ENCODE measurements at regions not wholly inside any gene's neighbourhood (a gene's known extent, or its start where the extent isn't known, plus 50 kb on each side); places are given as distances from the start of the nearest gene placed in this dataset.
"Not testable (repeated sequence)": the region's sequence is repeated elsewhere in the genome, so short reads cannot be mapped to it uniquely, and the experiment has no call there.

DNA sequence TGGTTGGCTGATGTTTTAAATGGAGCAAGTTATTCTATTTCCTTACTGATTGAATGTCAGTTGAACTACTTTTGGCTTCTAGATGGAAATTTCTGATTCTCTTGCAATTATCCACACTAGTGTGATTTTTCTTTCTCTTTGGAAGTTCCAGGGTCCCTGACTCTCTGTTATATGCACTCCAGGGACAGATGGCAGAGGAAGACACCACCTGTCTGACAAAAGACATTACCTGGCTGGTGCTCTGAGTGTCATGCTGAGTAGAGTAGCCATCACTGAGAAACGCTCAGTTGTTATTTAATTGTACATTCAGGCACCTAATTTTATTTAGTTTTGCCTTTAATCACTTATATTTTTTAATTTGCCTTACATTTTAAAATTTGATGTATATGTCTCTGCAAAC is 105.4 kb upstream of the TLL1 start:
- DNase-seq: no peak

DNA sequence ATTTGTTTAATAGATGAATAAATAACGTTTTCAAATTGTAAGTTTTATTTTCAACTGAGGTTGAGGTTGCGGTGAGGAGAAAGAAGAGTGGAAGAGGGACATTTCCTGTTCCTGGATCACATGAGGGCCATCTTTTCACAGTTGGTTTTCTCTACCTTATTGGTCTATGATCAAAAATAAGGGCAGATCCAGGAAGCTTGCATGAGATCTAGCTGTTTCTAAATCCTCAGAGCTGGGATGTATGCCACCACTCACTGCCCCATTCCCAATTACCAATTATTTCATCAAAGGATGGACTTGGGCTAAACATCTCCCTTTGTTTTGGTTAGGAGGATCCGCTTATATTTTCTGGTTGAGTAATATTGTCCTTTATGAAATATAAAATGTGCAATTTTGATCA is 104.8 kb upstream of the TLL1 start:
- DNase-seq: no peak

DNA sequence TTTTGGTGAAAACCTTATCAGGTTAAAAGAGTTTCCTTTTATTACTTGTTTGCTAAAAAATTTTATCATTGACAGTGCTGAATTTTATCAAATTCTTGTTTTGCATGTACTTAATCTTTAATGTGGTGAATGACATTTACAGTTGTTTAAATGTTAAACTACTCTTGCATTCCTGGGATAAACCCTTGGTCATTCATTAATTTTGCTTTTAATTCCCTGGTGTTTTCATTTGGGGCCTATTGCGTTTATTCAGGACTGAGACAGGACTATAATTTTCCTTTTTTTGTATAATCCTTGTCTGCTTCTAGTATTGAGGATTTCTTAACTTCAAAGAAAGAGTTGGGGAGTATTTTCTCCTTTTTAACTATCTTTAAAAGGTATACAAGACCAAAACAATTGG is 98.7 kb upstream of the TLL1 start:
- no peak for DNase-seq

DNA sequence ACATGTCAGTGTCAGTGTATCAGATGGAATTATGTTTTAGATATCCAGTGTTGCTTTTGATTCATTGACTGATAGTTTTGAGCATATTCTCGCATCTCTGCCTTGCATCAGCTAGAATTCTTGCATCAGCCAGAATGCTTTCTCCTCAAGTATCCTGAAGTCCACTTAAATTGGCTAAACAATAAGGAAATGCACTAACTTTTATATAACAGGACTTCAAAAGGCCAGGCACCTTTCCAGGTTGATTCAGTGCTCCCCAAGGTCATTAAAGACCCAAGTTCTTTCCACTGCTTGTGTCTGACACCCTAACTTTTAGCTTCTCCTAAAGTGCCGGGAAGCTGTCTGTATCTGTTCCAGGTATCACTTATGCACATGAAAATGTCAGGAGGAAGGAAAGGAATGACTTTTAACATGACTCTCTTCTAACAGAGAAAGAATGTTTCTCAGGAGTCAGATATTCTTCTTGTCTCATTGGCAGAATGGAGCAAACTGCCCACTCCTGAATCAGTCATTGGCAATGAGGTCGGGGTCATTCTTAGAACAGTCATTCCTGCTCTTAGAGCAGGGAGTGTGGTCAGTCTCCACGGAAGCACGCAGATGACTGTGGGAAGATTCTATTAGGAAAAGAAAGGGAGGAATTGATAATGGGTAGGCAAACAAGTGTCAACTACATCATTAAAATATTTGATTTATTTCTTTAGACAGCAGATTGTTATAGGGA is 92.9 kb upstream of the TLL1 start:
- DNase-seq: no peak

DNA sequence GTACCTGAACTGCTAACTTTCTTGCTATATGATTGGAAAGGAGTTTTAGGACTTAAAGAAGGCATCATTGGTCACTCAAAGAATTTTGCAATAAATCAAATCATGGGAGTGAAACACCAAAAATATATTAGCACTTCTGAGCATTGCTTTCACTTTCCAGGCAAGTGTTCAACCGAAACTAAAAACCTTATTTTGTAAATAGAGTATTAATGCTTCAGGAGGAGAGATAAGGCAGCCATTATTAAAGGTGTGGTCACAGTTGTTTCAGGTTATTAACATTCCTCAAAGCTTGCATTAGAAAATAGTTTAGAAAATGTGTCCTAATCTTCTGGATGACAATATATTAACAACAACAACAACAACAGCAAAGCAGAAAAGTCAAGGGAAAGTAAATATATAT is 92.3 kb upstream of the TLL1 start:
- DNase-seq: no peak

DNA sequence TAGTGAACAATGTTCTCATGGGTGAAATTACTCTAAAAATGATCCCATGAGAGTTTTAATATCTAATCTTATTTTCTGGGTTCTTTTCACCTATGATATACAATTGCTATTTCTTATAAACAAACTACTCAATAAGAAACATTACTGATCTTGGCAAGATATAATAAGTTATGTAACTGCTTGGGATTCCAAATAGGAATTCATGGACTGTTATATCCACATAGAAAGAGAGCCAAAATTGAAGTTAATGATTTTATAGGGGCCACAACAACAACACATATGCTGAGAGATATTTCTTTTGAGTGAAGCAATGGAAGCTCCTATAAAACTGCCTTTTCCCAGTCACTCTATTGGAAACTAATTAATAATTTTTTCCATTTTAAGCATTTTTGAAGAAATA is 90.4 kb upstream of the TLL1 start:
- no peak for DNase-seq

DNA sequence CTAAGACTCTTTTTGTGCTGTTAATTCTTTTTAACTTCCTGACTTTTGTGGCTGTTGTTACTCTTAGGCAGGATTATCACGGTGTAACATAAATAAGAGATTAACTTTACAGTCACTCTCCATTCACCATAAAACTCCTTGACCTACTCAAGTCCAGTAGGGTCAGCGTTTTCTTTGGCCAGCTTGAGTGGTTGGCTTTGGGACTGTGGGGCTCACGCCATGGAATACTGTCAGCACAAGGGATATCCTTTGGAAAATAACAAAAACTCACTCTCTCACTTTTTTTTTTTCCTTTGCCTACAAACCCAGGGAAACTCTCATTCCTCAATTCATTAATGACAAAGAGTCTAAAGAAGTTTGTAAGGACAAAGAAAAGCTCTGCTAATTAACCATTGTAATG is 89.4 kb upstream of the TLL1 start:
- DNase-seq: no peak

DNA sequence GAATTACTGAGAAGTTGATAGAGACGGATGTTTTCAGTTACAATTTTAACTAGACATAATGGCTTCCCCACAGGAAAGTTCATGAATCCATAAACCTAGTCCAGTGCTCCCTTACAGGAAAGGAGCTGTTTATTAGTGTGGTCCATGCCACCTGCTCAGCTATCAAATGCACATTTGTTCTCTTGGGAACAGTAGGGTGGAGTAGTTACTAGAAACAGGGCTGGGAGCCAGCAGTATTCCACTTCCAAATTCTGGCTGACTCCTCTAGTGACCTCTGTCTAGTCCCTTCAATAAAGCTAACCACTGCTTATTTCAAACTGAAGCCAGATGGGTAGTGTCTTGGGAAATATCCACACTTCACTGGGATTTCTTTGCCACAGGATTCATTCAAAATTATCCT is 88.4 kb upstream of the TLL1 start:
- no peak for DNase-seq

DNA sequence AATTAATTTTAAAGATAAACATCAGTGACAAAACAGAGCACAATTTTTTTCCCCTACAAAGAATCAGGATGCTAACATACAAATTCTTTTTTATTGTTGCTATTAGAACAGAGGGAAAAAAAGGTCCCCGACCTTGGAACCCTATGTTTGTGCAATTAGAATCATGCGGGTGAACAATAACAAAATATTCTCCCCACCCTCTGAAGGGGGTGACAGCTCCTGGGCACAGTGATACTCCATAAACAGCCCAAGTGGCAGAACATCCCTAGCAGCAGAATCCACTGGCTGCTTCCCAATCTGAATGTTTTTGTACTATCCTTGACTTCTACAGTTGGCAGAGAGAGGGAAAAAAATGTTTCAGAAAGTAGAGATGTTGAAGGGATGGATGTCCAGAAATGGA is 87.7 kb upstream of the TLL1 start:
- no peak for DNase-seq

DNA sequence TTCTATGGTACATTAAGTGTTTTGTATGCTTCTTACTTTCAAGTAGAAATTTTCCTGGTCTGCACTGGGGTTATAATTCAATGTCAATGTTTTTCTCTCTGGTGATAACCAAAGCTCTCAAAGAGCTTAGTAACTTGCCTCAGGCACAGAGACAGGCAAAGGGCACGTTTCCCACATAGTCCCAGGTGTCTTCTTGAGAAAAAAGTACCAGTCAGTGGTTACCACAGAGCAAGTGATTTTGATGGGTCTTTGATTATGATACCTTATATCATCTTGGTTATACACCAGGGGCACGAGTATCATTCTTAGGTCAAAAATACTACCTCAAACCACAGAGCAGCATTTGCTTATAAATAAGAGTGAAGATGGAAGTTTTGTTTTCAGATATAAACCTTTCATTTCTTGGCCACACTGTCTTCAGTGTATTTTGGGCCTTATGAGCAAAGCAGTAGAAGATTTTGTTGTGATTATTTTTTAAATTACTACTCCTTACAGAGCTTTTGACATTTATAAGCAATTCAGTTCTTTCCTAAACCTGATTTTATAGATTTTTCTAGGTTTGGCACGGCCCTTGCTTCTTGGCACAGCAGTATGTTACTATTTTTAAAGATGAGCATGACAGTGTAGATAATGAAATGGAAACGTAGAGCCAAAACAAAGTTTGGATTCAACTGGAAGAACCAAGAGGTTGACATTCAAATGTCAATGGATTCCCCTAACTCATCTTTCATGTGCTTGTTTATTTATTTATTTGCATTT is 85.3 kb upstream of the TLL1 start:
- DNase-seq: no peak

DNA sequence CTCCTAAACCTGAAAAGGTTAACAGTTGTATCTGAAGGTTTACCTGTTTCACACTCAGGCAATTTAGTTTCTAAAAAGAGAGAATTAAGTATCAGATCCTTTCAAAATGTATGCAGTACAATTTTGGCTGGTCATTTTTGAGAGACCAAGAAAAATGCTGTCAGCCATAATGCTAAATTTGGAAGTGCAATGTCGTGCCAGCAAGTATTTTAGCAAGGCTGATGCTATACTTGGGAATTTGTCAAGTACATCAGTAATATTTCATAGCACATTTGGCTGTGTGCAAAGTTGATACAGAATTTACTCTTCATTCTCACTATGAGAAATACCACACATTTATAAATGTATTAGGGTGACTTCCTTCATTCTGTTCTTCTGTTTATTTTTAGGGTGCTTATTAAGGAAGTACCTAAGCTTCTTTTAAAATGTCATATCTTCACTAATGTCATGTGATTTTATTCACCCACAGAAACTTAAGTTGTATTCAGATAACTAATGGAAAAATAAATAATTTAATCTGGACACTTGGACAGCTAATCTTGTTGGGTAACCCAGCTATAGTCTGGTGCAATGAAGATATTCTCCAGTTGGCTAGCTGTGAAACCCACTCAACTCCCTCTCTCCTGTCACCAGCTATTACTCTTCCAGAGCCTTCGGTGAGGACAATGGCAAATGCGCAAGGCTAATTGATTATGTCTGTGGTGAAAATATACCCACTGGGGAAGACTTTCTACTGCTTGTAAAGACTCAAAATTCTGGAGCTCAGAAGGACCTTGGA is 84.2 kb upstream of the TLL1 start:
- peak; percentile 58 for DNase-seq

DNA sequence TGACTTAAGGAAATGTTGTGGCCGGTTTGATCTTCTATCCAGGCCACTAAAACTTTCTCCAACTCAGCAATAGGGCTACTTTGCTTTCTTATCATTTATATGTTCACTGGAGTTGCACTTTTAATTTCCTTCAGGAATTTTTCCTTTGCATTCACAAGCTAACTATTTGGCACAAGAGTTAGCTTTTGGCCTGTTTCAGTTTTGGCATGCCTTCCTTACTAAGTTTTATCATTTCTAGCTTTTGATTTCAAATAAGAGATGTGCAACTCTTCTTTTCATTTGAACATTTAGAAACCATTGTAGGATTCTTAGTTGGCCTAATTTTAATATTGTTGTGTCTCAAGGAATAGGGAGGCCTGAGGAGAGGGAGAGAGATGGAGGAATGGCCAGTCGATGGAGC is 79.8 kb upstream of the TLL1 start:
- DNase-seq: peak; percentile 31

DNA sequence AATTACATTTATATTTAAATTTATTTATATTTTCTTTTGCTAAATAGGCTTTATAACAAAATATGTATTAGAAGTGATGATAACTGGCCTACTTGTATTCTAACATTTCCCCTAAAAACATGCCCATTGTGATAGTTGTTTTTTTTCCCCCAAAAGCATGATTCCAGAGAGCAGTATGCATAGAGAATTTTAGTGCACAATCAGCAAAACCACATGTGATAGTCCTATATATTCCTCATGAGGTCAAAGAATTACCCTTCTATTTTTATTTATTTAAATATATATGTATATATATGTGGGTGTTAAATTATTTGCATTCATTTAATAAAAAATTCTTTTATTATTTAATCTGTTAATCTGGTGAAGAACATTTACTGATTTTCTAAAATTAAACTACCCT is 78.2 kb upstream of the TLL1 start:
- no peak for DNase-seq

DNA sequence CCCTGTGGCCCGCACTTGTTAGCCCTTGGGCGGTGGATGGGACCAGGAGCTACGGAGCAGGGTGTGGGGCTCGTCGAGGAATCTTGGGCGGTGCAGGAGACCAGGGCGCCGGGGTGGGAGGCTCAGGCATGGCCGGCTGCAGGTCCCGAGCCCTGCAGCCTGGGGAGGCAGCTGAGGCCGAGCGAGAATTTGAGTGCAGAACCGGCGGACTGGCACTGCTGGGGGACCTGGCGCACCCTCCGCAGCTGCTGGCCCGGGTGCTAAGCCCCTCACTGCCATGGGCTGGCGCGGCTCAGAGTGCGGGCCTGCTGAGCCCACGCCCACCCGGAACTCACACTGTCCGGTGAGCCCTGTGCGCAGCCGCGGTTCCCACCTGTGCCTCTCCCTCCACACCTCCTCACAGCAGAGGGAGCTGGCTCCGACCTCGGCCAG is 73.6 kb upstream of the TLL1 start:
- DNase-seq: no peak

DNA sequence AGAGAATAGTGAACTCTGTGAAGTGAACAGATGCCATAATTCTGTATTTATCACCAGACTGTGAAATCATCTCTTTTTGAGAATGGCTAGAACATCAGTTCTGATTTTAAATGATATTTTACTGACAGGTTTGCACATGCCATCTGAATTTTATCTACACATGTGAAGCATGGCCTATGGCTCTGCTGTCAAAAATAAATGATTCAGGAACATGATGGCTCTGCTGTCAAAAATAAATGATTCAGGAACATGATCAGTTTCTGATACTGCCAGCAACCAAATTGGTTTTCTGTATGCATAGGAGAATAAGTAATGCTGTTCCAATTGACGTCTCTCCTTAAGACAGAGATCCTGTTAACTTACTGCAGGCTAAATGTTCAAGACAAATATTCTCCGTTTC is 70.6 kb upstream of the TLL1 start:
- no peak for DNase-seq

DNA sequence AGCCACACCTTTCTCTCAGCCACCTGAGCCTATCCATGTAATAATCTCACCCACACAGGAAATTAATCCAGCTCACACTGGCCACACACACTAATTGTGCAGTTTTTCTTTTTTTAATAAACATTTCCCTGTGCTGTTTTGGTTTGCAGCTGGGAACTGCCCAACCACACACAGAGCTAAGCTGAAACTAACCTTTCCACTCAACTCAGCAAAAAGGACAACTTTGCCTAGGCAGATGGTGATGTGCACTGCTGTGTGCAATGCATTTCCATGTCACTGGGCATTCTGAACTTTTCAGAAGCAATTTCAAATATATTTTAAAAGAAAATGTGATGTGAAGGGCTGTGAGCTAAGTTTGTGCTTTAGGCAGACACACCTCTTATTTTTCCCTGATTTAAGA is 70.0 kb upstream of the TLL1 start:
- no peak for DNase-seq

DNA sequence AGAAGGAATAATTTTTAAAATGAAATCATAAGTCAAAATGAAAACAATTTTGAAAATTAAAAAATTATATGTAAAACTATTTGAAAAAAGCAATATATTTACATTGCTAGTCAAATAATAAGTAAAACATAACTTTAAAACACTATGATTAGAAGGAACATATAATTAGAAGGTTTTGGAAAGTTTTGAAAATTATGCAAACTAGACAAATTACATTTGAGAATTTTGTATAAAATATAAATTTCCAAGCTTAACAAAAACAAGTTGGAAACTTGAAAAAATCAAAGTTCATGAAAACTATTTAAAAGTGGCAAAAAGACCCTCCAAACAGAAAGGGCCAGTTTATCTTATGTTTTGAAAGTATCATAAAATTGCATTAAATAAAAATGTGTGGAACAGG is 67.6 kb upstream of the TLL1 start:
- no peak for DNase-seq

DNA sequence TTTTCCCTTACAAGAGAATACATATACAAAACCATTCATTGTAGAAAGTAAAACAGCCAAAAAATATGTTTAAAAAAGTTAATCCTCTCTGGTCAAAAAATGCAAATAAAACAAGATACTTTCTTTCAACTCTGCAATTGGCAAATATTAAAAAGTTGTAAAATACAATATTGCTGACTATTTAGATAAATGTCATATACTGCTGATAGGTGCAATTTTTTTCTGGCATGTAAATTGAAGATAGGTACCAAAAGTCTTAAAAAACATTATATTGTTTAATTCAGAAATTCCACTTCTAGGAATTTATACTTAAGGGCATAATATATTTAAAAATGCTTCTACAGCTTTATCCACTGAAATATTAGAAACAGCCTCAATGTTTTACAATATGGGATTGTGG is 66.4 kb upstream of the TLL1 start:
- DNase-seq: no peak

DNA sequence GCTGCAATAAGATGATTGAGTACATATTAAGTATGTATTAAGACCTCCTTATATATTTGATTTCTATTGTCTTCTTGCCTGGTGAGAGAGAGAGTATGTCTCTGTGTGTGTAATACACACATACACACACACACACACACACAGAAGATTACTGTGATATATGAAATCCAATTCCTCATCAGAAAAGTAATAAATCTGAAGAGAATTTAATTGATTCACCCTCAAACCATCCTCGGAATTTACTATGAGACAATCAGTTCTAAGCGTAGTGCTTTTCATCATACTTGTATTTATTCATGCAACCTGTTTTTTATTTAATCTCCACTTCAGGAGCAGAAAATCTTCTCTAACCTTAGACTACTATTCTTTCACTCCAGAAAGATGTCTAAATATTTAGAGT is 62.3 kb upstream of the TLL1 start:
- DNase-seq: no peak

DNA sequence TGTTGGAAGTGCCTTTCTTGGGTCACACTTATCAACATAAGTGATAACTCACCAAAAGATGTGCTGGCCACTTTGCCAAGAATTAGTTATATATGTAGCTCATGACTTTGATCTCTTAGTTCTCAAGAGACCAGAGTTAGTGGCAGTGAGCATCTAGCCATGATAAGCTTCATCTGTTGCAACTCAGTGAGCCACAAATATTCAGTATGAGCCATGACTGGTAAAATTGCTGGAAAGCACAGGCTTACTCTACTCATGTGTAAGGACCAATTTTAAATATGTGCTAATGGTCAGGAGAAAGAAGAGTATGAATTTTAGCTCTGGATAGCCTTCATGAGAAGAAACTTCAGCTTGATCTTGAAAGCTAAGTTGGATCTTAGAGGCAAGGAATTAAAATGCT is 59.4 kb upstream of the TLL1 start:
- DNase-seq: no peak

DNA sequence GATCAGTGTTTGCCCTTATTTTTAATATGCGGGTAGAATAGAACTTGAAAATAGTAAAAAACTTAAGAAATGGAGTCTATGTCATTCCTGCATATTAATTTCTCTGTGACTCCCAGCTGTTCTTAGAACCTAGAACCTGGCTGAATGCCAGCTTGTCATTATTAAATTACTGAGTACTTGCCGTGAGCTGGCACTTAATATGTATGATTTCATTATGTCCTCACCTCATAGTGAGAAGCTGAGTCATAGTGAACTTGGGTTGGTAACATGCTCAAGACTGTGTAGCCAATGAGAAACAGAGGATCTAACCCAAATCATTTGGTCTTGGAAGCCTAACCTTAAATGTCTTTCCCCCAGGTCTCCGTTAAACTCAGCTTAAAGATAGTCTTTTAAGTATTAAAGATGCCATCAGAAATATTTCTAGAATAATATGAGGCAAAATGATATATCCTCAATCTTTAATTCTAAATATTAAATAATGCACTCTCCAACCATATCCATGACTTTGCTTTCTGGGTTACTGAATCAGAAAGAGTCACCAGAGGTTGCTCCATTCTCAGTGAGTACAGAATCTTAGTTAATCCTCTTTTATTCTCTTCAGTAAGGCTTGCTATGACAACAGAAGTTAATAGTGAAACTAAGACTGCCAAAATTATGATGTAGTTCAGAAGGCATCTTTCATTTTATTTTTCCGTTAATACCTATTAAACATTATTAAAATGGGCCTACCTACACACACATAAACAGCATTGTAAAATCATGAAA is 58.6 kb upstream of the TLL1 start:
- DNase-seq: no peak

DNA sequence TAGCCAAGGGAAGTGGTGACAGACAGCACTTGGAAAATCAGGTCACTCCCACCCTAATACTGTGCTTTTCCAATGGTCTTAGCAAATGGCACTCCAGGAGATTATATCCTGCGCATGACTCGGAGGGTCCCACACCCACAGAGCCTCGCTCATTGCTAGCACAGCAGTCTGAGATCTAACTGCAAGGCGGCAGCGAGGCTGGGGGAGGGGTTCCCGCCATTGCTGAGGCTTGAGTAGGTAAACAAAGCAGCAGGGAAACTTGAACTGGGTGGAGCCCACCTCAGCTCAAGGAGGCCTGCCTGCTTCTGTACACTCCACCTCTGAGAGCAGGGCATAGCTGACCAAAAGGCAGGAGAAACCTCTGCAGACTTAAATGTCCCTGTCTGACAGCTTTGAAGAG is 53.9 kb upstream of the TLL1 start:
- DNase-seq: not testable (repeated sequence)
